PC-3 (cell line): ENCODE measurements at regions not wholly inside any gene's neighbourhood (a gene's known extent, or its start where the extent isn't known, plus 50 kb on each side); places are given as distances from the start of the nearest gene placed in this dataset.

Experiments used
- EZH2 ChIP-seq: fragments of 300-600 bp; sonication (generic); IDR thresholded peaks from one replicate; pipeline ENCODE4 v1.6.1; 2017; ENCODE audit warnings: antibody characterized with exemption, mild to moderate bottlenecking, low read length; ENCODE audit not compliant: unreplicated experiment
- EZH2phosphoT487 ChIP-seq: fragments of 300-600 bp; sonication (generic); IDR thresholded peaks from 2 replicates; pipeline ENCODE4 v1.6.1; 2018; ENCODE audit warnings: mild to moderate bottlenecking, antibody characterized with exemption, low read length, borderline replicate concordance
- TF ChIP-seq, protein P1 (sequence below): fragments of 300-600 bp; sonication (generic); conservative IDR thresholded peaks from 2 replicates; pipeline ENCODE4 v1.5.1; 2017; ENCODE audit warnings: antibody characterized with exemption, low read depth, mild to moderate bottlenecking, low read length

GRCh38 chr1:80779275-80779674, 1021.5 kb upstream of the ADGRL2 start:
- TF ChIP-seq, protein P1, sequence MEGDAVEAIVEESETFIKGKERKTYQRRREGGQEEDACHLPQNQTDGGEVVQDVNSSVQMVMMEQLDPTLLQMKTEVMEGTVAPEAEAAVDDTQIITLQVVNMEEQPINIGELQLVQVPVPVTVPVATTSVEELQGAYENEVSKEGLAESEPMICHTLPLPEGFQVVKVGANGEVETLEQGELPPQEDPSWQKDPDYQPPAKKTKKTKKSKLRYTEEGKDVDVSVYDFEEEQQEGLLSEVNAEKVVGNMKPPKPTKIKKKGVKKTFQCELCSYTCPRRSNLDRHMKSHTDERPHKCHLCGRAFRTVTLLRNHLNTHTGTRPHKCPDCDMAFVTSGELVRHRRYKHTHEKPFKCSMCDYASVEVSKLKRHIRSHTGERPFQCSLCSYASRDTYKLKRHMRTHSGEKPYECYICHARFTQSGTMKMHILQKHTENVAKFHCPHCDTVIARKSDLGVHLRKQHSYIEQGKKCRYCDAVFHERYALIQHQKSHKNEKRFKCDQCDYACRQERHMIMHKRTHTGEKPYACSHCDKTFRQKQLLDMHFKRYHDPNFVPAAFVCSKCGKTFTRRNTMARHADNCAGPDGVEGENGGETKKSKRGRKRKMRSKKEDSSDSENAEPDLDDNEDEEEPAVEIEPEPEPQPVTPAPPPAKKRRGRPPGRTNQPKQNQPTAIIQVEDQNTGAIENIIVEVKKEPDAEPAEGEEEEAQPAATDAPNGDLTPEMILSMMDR: no peak
- no peak for TF ChIP-seq EZH2
- no peak for TF ChIP-seq EZH2phosphoT487
